SIG-M5 (cell line): ENCODE measurements at regions not wholly inside any gene's neighbourhood (a gene's known extent, or its start where the extent isn't known, plus 50 kb on each side); places are given as distances from the start of the nearest gene placed in this dataset.
"Not testable (repeated sequence)": the region's sequence is repeated elsewhere in the genome, so short reads cannot be mapped to it uniquely, and the experiment has no call there.

Experiments
- DNase-seq: peaks from one replicate; lab custom pipeline; 2025; lab: John Stamatoyannopoulos, UW

DNA sequence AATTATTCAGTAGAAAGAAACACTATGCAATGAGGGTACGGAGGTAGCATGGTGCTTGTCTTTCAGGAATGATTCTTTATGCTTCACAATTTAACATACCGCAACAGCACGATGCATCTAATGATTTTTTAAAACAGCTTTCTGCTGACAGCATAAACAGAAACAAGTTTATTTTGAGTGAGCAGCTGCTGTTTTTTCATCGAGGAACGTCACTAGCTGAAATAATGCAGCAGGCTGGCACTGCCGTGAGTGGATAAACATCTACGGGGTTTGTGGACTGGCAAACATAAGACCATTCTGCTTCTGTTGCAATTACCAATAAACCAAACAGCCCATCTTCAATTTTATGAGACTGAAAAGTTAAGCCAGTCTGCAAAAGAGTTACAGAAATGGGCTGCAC, 871.8 kb downstream of the RPS29 start:
- DNase-seq: no peak

DNA sequence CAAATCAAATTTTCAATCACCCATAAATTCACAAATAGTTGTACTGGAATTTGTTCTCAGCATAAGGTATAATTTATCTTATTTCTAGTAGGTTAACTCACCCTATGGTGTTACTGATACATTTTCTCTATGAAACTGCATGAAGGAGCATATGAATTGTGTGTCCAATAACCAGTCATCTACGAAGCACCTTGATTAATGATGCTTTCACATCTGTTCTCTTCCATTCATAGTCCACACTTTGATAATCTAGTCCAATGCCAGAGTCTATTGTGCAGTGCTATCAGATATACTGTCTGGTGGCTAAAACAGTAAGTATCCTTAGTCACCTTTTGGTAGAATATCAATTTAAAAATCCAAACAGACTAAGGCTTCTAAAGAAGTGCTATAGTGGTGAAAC, 876.0 kb downstream of the RPS29 start:
- DNase-seq: no peak

- DNase-seq: no peak
These were observed 876.8 kb downstream of the RPS29 start for GRCh38 chr14:48709277-48709785.

DNA sequence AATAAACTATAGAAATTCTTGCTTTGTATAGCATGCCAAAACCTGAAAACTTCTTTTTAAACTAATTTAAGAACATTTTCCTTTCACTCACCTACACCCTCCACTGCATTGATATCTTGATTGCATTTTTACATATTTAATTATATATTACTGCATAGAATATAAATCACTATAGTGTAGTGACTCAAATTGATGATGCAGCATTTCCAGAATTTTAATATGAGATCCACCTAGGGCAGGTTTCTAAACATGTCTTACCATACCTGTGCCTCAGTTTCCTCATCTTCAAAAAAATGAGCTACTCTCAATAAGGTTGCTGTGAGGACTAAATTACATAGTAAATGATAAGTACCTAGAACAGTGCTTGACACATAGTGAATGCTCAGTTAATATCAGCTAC, 881.5 kb downstream of the RPS29 start:
- no peak for DNase-seq

DNA sequence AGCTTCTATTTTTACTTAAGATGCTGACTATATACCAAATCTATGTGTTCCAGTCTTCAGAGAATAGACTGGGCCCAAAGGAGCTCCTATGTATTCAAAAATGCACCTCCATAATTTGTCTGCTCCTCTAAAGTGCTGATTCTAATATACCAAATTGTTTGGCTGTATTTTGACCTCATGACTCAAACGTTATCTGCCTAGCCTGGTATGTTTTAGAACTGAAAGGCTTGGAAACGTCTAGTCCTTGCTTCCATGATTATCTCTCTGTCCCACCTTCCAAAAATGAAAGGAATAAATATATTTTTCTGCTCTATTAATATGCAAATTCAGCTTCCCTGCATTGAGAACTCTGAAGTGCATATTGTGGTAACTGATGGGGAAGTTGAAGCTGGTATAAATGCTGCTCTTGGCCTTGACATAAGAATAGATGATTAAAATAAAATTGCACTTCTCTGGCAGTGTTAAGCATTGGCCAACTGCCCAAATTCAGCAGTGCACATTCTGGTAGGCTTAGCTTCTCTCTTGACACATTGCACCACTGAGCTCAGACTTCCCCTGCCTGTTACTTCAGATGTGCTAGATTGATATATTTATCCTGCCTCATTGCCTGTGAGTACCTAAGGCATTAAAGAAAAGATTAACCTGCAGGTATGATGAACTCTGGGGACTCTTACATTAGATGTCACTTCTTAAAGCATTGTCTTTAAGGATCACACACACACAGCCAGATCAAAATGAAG, 882.3 kb downstream of the RPS29 start:
- no peak for DNase-seq

DNA sequence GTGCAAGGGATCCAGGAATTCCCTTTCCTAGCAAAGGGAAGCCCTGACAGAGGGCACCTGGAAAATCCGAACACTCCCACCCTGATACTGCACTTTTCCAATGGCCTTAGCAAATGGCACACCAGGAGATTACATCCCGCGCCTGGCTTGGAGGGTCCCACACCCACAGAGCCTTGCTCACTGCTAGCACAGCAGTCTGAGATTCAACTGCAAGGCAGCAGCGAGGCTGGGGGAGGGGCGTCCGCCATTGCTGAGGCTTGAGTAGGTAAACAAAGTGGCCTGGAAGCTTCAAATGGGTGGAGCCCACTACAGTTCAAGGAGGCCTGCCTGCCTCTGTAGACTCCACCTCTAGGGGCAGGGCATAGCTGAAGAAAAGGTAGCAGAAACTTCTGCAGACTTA, 888.8 kb downstream of the RPS29 start:
- DNase-seq: not testable (repeated sequence)

DNA sequence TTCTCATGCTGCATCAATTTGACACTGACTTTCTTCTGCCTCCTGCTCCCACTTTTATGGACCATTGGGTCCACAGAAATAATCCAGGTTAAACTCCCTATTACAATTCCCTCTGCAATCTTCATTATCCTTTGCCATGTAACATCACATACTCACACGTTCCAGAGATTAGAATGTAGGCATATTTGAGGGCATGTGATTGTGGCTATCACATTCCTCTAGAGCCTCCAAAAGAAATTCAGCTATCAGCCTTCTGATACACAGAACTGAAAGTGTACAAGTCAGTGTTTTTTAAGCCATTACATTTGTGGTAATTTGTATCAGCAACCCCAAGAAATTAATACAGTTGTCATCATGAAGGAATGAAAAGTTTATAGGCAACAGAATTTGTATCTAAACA, 892.4 kb downstream of the RPS29 start:
- DNase-seq: no peak

- DNase-seq: no peak
These were observed 895.8 kb downstream of the RPS29 start for GRCh38 chr14:48690349-48690748.

DNA sequence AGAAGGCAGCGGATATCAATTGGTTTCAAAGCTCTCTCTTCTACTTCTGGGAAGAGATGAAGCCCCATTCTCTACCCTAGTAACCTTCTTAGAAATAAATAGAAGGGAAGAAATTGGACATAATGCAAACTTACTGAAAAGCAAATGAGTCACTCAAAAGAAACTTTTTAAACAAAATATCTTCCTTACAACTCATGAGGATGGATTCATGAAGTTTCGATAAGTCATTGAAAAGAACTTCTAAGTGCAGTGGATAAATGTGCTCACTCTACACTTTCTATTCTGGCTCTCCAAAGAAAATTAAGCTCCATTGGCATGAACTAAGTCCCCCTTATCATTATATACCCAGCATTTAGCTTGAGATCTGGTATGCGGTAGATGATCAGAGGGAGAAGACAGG, 899.5 kb downstream of the RPS29 start:
- no peak for DNase-seq

DNA sequence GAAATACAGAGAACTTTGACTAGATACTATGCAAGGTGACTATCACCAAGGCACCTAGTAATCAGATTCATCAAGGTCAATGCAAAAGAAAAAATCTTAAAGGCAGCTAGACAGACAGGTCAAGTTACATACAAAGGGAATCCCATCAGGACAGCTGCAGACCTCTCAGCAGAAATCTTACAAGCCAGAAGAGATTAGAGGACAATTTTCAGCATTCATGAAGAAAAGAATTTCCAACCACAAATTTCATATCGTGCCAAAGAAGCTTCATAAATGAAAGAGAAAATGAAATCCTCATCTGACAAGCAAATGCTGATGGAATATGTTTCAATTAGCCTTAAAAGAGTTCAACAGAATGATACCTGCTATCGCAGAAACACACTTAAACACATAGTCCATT, 913.7 kb downstream of the RPS29 start:
- no peak for DNase-seq

DNA sequence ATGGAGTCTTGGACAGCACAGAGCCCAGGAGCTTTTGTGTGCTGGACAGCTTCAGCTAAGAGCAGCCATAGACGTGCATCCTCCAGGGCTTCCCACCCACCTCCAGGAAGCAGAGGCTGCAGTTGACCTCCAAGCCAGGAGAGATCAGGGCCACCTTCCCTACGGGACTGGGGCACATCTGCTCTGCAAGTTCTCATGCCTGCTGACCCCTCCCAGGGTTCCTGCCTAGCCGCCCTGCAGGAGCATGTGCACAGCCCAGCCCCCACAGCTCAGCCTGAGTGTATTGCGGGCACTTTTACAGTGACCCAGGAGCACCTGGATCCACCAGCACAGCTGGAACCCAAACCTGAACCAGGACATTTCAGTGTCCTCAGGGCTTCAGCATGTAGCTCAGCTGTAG, 915.2 kb downstream of the RPS29 start:
- no peak for DNase-seq

GRCh38 chr14:48665077-48665784, 920.9 kb downstream of the RPS29 start:
- DNase-seq: no peak

- DNase-seq: no peak
These were observed 942.9 kb downstream of the RPS29 start for GRCh38 chr14:48643241-48643640.

DNA sequence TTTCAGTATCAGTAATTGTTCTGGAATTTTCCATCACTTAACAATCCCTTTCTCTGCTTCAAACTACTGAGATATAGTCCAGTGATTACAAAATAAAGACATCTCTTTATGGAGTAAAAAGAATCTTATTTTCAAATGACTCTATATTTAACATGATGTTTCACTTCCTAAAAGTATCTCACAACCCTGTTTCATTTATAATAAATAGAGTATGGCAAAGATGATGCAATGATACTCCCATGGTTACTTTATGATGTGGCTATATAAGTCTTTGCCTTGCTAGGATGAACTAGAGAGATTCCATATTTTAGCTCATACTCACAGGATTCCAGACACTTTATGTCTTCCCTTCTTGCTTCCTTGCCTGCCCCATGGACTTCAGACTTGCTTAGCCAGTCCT, 953.5 kb upstream of the MDGA2 start:
- no peak for DNase-seq

DNA sequence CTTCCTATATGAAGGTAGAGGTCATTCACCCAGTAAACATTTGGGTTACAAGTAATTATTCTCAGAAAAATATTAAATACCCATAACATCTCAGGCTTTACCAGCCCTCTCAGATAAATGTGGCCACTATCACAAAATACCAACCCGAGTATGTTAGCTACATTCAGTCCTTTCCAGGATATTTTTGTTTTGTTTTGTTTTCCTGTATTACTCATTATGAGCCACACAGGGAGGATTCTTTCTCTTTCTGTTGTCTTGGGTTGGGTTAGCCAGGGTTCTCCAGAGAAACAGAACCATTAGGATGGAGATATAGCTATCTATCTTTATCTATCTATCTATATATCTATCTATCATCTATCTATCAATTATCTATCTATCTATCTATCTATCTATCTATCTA, 947.6 kb upstream of the MDGA2 start:
- DNase-seq: no peak

DNA sequence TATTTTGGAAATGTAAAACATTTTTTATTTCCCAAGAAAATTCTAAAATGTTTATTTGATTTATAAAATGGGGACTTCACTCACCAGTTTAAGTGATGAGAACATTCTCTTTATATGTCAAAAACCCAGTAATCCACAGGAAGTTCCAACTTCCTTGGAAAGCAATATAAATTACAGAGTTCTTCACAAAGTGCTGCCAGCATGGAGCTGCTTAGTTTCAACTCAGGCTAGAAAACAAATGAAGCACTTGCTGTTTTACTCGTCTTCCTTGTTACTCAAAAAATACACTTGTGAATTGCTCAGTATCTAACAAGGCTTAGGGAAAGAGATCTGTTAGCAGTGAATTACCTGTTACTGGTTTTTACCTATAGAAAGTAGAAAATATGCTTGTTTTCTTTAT, 942.7 kb upstream of the MDGA2 start:
- no peak for DNase-seq

- no peak for DNase-seq
These were observed 941.5 kb upstream of the MDGA2 start for GRCh38 chr14:48616931-48617330.

GRCh38 chr14:48615618-48616017, 940.2 kb upstream of the MDGA2 start:
- DNase-seq: no peak

GRCh38 chr14:48614003-48614402, 938.6 kb upstream of the MDGA2 start:
- DNase-seq: no peak

- not testable (repeated sequence) for DNase-seq
These were observed 931.6 kb upstream of the MDGA2 start for GRCh38 chr14:48606960-48607359.

DNA sequence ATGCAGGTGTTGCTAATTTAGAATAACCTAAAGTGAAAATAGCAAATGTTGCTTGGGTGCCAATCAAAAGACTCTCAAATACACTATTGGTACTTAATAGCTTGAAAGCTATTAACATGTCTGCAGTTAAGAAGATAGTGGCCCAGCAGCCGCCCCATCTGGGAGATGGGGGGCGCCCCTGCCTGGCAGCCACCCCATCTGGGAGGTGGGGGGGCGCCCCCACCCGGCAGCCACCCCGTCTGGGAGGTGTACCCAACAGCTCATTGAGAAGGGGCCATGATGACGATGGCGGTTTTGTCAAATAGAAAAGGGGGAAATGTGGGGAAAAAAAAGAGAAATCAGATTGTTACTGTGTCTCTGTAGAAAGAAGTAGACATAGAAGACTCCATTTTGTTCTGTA, 923.1 kb upstream of the MDGA2 start:
- no peak for DNase-seq

DNA sequence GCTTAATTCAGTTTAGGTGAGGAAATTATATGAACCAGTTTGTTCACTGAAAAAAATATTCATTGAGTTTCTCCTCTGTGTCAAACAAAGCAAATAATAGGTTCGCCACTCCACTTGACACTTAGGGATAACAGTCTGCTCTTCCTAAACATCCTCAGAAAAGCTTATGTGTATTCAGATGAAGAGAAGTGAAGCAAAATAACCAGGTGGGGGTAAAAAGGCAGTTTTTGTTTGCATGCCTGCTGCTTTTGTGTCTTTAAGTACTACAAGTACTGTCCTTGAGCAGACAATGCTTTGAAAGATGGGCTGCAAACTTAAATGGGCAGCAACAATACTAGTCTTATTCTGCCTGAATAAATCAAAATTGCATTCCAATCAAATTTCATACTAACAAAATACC, 910.7 kb upstream of the MDGA2 start:
- DNase-seq: no peak

- no peak for DNase-seq
These were observed 908.6 kb upstream of the MDGA2 start for GRCh38 chr14:48584031-48584430.

DNA sequence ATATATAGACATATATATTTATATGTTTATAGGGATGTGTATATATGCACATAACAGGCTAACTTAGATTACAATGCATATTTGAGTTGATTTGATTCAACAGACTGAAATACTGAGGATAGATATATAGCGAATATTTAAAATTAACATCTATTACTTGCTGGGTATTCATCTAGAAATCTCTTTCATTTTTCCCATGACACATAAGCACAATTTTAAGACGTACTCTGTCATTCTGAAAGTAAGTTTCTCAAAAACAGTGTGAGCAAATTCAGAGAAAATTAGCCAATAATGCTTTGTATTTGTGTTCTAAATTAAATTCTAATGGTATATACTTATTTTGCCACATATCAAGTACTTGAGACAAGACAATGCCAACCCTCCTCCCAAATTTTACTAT, 907.5 kb upstream of the MDGA2 start:
- no peak for DNase-seq
